ENCODE measurements at regions not wholly inside any gene's neighbourhood (a gene's known extent, or its start where the extent isn't known, plus 50 kb on each side); places are given as distances from the start of the nearest gene placed in this dataset.

DNA sequence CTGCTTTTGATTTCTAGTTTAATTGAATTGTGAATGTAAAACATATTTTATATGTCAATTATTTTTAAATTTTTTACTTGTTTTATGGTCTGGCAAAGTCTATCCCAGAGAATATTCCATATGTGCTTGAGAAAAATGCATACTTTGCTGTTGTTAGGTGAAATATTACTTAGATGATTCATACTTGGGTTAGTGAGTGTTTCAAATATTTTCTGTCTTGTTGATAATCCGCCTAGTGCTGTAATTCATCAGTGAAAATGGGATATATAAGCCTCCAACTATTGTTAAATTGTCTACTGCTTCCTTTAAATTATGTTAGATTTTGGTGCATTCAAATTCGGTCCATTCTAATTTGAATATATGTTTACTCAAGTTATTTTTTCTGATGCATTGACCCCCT lies 395.5 kb downstream of the LRFN5 start:
- DNase-seq (ENCODE audit: low spot score): no peak

DNA sequence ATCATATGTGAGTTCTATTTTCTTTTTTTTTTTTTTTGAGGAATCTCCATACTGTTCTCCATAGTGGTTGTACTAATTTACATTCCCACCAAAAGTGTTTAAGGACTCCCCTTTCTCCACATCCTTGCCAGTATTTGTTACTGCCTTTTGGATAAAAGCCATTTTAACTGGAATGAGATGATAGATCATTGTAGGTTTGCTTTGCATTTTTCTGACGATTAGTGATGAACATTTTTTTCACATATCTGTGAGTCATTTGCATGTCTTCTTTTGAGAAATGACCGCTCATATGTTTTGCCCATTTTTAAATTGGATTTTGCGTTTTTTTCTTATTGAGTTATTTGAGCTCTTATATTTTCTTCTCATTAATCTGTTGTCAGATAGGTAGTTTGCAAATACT lies 394.8 kb downstream of the LRFN5 start:
- no peak for DNase-seq (ENCODE audit: low spot score)

DNA sequence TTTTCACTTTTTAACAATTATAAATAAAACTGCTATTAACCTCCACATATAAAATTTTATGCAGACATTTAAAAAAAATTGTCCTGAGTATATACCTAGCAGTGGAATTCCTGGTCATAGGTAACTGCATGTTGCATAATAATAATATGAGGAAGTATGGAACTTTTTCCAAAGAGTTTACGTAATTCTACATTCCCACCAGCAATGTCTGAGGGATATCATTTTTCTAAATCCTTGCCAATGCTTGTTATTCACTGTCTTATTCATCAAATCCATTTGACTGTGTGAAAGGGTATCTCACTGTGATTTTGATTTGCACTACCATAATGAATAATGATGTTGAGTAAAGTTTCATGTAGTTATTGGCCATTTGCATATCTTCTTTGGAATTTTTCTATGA lies 393.8 kb downstream of the LRFN5 start:
- no peak for DNase-seq (ENCODE audit: low spot score)

DNA sequence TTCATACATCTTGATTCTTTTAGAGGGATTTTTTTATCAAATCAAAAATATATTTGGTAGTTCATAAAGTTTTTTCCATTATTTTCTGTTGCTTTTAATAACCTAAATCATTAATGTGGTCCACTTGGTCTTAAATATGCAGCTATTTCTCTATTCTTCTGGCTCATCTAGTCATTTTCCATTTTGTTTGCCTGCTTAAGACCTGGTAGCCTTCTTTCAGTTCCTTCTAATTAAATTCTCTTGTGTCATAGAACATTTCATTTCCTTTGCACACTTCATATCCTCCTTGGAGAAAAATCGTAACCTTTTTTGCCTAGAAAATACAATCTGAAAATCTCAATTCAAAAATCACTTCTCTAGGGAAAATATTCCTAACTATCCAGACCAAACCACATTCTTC lies 387.0 kb downstream of the LRFN5 start:
- DNase-seq (ENCODE audit: low spot score): no peak

DNA sequence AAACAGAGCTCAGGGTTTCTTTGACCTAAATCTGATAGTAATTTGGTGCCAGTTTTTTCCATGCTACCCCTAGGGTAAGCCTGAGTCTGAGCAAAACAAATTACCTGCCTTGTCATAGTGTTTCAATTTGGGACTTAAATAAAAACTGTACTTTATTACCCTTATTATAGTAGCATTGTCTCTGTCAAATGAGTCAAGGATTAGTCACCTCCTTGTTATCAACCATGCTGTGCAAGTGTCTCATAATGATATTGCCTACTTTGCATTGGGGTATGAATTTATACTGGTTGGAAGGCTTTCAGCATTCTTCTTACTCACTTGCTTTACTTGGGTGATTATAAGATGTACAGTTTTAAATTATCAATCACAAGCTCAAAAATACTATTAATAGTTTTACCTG lies 380.0 kb downstream of the LRFN5 start:
- no peak for DNase-seq (ENCODE audit: low spot score)

DNA sequence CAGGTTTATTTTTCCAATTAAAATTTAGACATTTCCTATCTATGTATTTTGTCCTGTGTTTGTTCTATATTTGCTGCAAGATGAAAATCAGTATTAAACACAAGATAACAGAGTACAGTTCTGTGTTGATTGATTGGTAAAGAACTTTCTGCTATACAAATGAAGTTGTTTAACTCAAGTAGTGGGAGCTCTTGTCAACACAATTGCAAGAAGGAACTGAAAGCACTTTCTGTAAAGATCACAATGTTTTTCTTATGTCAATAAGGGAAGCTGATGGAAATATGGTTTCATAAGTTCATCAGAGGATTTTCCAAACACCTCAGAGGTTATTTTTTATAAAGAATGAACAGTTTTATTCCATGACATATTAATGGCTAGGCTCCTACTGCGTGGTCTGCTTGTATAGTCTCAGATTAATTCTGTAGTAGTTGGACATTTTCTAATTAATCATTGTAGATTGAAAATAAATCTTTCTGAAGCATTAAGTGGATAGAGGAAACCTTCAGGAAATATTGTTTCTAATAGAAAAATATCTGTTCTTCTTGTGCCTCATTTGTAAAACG lies 379.5 kb downstream of the LRFN5 start:
- DNase-seq (ENCODE audit: low spot score): no peak

DNA sequence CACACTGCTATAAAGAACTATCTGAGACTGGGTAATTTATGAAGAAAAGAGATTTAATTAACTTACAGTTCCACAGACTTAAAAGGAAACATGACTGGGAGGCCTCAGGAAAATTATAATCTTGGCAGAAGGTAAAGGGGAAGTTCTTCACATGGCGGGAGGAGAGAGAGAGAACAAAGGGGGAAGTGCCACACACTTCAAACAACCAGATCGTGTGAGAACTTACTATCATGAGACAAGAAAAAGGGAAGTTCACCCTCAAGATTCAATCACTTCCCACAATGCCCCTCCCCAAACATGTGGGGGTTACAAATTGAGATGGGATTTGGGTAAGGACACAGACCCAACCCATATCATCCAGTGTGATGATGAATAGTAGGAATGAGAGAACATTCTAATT lies 366.5 kb downstream of the LRFN5 start:
- no peak for DNase-seq (ENCODE audit: low spot score)

DNA sequence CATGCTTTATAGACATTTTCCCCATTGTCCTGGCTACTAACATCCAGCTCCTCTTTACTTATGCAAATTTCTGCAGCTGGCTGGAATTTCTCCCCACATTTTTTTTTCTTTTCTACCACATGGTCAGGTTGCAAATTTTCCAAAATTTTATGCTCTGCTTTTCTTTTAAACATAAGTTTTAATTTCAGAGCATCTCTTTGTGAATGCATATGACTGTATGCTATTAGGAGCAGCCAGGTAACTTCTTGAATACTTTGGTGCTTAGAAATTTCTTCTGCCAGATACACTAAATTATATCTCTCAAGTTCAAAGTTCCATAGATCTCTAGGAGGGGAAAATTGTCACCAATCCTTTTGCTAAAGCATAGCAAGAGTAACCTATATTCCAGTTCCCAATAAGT lies 365.9 kb downstream of the LRFN5 start:
- DNase-seq (ENCODE audit: low spot score): no peak

DNA sequence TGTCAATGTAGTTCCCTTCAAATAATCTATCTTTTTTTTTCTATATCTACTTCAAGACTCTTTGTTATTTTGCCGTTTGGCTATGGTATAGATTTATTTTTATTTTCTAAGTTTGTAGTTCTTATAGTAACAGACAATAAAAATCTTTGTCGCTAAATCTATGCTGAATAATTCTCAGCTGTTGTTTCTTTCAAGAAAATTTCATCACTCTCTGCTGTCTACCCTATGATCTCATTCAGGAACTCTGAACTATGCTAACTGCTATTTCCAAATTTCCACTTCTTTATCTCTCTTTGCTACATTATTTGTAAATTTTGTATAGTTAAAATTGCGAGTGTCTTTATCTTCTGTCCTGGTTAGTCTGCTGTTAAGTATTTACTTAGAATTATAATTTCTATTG lies 353.6 kb downstream of the LRFN5 start:
- DNase-seq (ENCODE audit: low spot score): no peak

DNA sequence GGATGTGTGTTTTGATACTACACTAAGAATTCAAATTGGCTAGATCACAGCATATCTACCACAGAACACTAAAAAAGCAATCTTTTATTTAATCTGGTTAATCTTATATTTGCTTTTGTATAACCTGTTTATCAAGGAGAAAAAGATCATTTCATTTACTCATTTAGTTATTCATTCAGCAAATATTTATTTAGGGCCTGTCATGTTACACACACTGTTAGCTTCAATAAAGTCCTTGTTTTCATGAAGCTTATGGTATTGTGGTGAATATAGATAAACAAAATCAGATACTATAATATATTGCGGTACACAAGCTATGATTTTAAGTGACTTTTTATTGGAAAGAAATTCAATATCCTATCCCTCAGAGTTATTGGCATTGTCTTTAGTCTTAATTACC lies 350.8 kb downstream of the LRFN5 start:
- no peak for DNase-seq (ENCODE audit: low spot score)
